ENCODE measurements at regions not wholly inside any gene's neighbourhood (a gene's known extent, or its start where the extent isn't known, plus 50 kb on each side); places are given as distances from the start of the nearest gene placed in this dataset.

DNA sequence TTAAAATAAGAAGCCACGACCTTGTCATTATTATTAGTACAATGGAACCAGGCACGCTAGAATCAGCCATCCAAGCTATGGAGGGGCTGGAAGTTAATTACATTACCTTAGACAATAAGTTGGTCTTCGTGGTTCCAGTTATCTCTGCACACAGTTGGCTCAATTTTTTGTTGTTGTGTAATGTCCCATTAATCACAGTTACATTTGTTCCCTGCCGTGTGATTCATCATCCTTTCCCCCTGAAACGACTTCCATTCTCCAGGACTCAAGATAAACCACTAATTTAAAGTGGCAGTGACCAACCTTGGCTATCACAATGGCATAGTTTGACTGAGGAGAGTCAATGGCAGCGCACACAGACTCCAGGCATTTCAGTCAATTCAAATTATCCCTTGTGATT, 905.0 kb downstream of the RAB28 start:
- no peaks in the 10 kb centered on the region for H3K9me1 ChIP-seq (ENCODE audit: control insufficient read depth, insufficient read depth, low read length)
- H3K27me3 ChIP-seq (ENCODE audit: control insufficient read depth in 2 of 2, insufficient read depth in 2 of 2, low read length in 2 of 2), result no peaks in the 10 kb centered on the region
- CTCF ChIA-PET (ENCODE audit: low intra/inter-chr PET ratio), result no interaction called here
- FAIRE-seq (no peak), ATAC-seq (no peak), DNase-seq (ENCODE audit: extremely low read depth in 1 of 4, low spot score in 3 of 4) (no peak)
- H3K4me3 ChIP-seq, result no peak overlapping the region
- WGBS (ENCODE audit: insufficient coverage, low coverage, missing lambda C conversion rate), result 0% methylated on average over 6 of the region's 6 CpGs
- H4K20me1 ChIP-seq (replicated peaks; ENCODE audit: control insufficient read depth, insufficient read depth, low read length), result no peaks in the 10 kb centered on the region
- intact Hi-C loops (cut with micrococcal nuclease) (no loop called here), in situ Hi-C loops (cut with MboI) (no loop called here)
- POLR2A ChIA-PET, result no interaction called here
- H3K4me2 ChIP-seq (ENCODE audit: insufficient read depth, low read length), result no peak overlapping the region
- no peaks in the 10 kb centered on the region for H3K9me3 ChIP-seq (replicated peaks; ENCODE audit: control insufficient read depth, insufficient read depth, low read depth, low read length)
- BruUV-seq (replicated peaks), result no TSS peak
- H3K27ac ChIP-seq (ENCODE audit: extremely low read depth, low read depth, low read length), result no peak overlapping the region
- no peaks in the 10 kb centered on the region for H3K79me2 ChIP-seq (ENCODE audit: control insufficient read depth, insufficient read depth, low read length)
- no peak overlapping the region for H3K9ac ChIP-seq (ENCODE audit: insufficient read depth in 1 of 2, low read depth in 2 of 2, low read length in 2 of 2)
- H3K36me3 ChIP-seq (ENCODE audit: control insufficient read depth, insufficient read depth, low read length), result no peaks in the 10 kb centered on the region
- H3K4me1 ChIP-seq (replicated peaks in 1 of 2; ENCODE audit: control insufficient read depth in 2 of 2, insufficient read depth in 2 of 2, low read length in 2 of 2), result no peaks in the 10 kb centered on the region
- no peak overlapping the region for H2AFZ ChIP-seq (ENCODE audit: low read depth, low read length)
- TF ChIP-seq, protein P1, sequence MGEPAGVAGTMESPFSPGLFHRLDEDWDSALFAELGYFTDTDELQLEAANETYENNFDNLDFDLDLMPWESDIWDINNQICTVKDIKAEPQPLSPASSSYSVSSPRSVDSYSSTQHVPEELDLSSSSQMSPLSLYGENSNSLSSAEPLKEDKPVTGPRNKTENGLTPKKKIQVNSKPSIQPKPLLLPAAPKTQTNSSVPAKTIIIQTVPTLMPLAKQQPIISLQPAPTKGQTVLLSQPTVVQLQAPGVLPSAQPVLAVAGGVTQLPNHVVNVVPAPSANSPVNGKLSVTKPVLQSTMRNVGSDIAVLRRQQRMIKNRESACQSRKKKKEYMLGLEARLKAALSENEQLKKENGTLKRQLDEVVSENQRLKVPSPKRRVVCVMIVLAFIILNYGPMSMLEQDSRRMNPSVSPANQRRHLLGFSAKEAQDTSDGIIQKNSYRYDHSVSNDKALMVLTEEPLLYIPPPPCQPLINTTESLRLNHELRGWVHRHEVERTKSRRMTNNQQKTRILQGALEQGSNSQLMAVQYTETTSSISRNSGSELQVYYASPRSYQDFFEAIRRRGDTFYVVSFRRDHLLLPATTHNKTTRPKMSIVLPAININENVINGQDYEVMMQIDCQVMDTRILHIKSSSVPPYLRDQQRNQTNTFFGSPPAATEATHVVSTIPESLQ (CRISPR knock-in tag; IDR thresholded peaks at IDR 0.05), result no peak
- TF ChIP-seq, protein P2, sequence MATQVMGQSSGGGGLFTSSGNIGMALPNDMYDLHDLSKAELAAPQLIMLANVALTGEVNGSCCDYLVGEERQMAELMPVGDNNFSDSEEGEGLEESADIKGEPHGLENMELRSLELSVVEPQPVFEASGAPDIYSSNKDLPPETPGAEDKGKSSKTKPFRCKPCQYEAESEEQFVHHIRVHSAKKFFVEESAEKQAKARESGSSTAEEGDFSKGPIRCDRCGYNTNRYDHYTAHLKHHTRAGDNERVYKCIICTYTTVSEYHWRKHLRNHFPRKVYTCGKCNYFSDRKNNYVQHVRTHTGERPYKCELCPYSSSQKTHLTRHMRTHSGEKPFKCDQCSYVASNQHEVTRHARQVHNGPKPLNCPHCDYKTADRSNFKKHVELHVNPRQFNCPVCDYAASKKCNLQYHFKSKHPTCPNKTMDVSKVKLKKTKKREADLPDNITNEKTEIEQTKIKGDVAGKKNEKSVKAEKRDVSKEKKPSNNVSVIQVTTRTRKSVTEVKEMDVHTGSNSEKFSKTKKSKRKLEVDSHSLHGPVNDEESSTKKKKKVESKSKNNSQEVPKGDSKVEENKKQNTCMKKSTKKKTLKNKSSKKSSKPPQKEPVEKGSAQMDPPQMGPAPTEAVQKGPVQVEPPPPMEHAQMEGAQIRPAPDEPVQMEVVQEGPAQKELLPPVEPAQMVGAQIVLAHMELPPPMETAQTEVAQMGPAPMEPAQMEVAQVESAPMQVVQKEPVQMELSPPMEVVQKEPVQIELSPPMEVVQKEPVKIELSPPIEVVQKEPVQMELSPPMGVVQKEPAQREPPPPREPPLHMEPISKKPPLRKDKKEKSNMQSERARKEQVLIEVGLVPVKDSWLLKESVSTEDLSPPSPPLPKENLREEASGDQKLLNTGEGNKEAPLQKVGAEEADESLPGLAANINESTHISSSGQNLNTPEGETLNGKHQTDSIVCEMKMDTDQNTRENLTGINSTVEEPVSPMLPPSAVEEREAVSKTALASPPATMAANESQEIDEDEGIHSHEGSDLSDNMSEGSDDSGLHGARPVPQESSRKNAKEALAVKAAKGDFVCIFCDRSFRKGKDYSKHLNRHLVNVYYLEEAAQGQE (IDR thresholded peaks at IDR 0.05; ENCODE audit: borderline replicate concordance), result no peak
- TF ChIP-seq, protein P2 (CRISPR knock-in tag; IDR thresholded peaks at IDR 0.05; ENCODE audit: low read depth), result no peak
- TF ChIP-seq CBX8 (IDR thresholded peaks at IDR 0.05; ENCODE audit: borderline replicate concordance, extremely low read depth, low read depth, low read length, poor library complexity, severe bottlenecking), result no peak
- no peak for TF ChIP-seq RB1 (IDR thresholded peaks at IDR 0.05; ENCODE audit: low read depth)
- no peak for TF ChIP-seq TCF7 (IDR thresholded peaks at IDR 0.05; ENCODE audit: borderline replicate concordance)
- TF ChIP-seq XRCC3 (IDR thresholded peaks at IDR 0.05), result no peak
- TF ChIP-seq KLF1 (tag; IDR thresholded peaks at IDR 0.05), result no peak
- TF ChIP-seq, protein P3, sequence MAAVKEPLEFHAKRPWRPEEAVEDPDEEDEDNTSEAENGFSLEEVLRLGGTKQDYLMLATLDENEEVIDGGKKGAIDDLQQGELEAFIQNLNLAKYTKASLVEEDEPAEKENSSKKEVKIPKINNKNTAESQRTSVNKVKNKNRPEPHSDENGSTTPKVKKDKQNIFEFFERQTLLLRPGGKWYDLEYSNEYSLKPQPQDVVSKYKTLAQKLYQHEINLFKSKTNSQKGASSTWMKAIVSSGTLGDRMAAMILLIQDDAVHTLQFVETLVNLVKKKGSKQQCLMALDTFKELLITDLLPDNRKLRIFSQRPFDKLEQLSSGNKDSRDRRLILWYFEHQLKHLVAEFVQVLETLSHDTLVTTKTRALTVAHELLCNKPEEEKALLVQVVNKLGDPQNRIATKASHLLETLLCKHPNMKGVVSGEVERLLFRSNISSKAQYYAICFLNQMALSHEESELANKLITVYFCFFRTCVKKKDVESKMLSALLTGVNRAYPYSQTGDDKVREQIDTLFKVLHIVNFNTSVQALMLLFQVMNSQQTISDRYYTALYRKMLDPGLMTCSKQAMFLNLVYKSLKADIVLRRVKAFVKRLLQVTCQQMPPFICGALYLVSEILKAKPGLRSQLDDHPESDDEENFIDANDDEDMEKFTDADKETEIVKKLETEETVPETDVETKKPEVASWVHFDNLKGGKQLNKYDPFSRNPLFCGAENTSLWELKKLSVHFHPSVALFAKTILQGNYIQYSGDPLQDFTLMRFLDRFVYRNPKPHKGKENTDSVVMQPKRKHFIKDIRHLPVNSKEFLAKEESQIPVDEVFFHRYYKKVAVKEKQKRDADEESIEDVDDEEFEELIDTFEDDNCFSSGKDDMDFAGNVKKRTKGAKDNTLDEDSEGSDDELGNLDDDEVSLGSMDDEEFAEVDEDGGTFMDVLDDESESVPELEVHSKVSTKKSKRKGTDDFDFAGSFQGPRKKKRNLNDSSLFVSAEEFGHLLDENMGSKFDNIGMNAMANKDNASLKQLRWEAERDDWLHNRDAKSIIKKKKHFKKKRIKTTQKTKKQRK (IDR thresholded peaks at IDR 0.05; ENCODE audit: borderline replicate concordance, low read depth, low read length), result no peak

Measured in K562 (cell line).